ENCODE measurements at regions not wholly inside any gene's neighbourhood (a gene's known extent, or its start where the extent isn't known, plus 50 kb on each side); places are given as distances from the start of the nearest gene placed in this dataset.

DNA sequence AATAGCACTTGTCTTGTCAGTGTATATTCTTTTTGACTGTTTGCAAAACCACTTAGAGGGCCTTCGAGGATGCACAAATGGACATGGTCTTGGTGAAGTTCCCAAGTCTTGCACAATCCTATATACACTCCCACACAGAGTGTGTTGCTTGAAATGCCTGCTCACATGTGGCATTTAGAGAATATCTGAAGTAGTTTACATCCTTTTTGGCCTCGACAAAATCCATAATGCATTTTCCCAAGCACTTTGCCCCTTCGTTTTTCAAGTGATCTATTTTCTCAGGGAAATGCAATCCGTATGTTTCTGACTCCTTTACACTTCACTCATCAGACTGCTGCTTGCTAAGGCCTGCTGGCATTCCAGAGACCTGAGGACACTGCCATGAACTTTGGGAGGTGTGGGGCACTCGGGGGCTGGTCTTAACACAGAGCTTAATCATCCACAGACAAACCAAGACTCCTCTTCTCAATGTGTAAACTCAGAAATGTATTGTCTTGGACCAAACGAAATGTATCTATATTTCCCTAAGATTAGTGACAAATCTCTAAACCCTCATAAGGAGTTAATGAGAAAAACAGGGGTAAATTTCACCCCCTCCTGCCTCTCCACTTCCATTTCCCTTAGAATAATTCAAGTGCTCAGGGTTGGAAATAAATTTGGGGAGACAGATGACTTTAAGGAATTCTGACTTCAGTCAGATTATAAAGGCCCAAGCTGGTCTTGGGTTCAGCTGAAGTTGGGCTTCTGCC is 219.3 kb upstream of the APCDD1 start:
- no peak overlapping the region for H3K9ac ChIP-seq (ENCODE audit: insufficient read length, low read depth)
- no peaks in the 10 kb centered on the region for H3K36me3 ChIP-seq (ENCODE audit: insufficient read depth, insufficient read length, low read length)
- no peak overlapping the region for H3K4me3 ChIP-seq (ENCODE audit: insufficient read length, low read depth)
- no peaks in the 10 kb centered on the region for H3K27me3 ChIP-seq (ENCODE audit: insufficient read depth, insufficient read length)
- DNase-seq (ENCODE audit: low read depth, low spot score): no peak
- TF ChIP-seq SUZ12 (IDR thresholded peaks at IDR 0.05; ENCODE audit: extremely low read depth, insufficient read depth, insufficient read length): no peak
- TF ChIP-seq ZNF274 (IDR thresholded peaks at IDR 0.05; ENCODE audit: low read depth, low read length): no peak
- no peak for TF ChIP-seq YY1 (IDR thresholded peaks at IDR 0.05; ENCODE audit: insufficient read depth, insufficient read length)
- no peaks in the 10 kb centered on the region for H3K4me1 ChIP-seq (ENCODE audit: insufficient read depth, insufficient read length)
- peaks cover 8% of the 10 kb centered on the region; the same call in 1 of the 2 replicates for H3K9me3 ChIP-seq (ENCODE audit: insufficient read depth, low read length)

DNA sequence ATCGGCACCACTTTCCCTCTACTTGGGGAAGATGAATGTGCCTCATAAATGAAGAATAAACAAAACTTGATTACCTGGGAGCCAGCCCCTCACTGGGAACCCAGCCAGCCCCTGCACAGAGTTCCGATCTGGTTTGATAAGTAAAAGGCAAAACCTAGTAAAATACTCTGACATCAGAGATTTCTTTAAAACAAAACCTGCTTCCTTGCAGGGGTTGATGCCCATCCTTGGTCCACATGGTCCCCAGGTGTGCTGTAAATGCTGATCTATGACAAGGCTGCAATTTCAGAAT is 218.8 kb upstream of the APCDD1 start:
- H3K27me3 ChIP-seq (ENCODE audit: insufficient read depth, insufficient read length): no peaks in the 10 kb centered on the region
- TF ChIP-seq YY1 (IDR thresholded peaks at IDR 0.05; ENCODE audit: insufficient read depth, insufficient read length): no peak
- no peak for TF ChIP-seq ZNF274 (IDR thresholded peaks at IDR 0.05; ENCODE audit: low read depth, low read length)
- TF ChIP-seq SUZ12 (IDR thresholded peaks at IDR 0.05; ENCODE audit: extremely low read depth, insufficient read depth, insufficient read length): no peak
- H3K36me3 ChIP-seq (ENCODE audit: insufficient read depth, insufficient read length, low read length): no peaks in the 10 kb centered on the region
- H3K9ac ChIP-seq (ENCODE audit: insufficient read length, low read depth): no peak overlapping the region
- H3K9me3 ChIP-seq (ENCODE audit: insufficient read depth, low read length): peaks cover 8% of the 10 kb centered on the region; the same call in 1 of the 2 replicates
- DNase-seq (ENCODE audit: low read depth, low spot score): no peak
- H3K4me3 ChIP-seq (ENCODE audit: insufficient read length, low read depth): no peak overlapping the region
- no peaks in the 10 kb centered on the region for H3K4me1 ChIP-seq (ENCODE audit: insufficient read depth, insufficient read length)

DNA sequence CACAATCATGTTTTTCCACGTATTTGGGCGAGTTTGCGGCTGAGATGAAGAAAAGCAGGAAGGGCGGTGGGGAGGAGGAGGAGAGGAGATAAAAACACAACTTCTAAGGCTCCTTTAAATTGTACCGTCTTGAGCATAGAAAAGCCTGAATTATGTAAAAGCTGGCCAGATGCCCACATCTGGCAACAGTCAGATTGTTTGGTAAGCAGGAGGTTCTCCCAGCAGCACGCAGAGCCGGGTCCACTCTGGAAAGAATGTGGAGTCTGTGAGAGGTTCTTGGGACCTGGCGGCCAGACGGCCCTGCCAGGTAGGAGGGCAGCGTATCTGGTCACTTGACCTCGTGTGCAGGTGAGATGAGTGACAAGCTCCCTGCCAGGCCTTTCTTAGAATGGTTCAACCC is 215.3 kb upstream of the APCDD1 start:
- no peaks in the 10 kb centered on the region for H3K36me3 ChIP-seq (ENCODE audit: insufficient read depth, insufficient read length, low read length)
- no peaks in the 10 kb centered on the region for H3K9me3 ChIP-seq (ENCODE audit: insufficient read depth, low read length)
- H3K27me3 ChIP-seq (ENCODE audit: insufficient read depth, insufficient read length): no peaks in the 10 kb centered on the region
- no peaks in the 10 kb centered on the region for H3K4me1 ChIP-seq (ENCODE audit: insufficient read depth, insufficient read length)
- H3K9ac ChIP-seq (ENCODE audit: insufficient read length, low read depth): no peak overlapping the region
- no peak for DNase-seq (ENCODE audit: low read depth, low spot score)
- TF ChIP-seq ZNF274 (IDR thresholded peaks at IDR 0.05; ENCODE audit: low read depth, low read length): no peak
- TF ChIP-seq SUZ12 (IDR thresholded peaks at IDR 0.05; ENCODE audit: extremely low read depth, insufficient read depth, insufficient read length): no peak
- TF ChIP-seq YY1 (IDR thresholded peaks at IDR 0.05; ENCODE audit: insufficient read depth, insufficient read length): no peak
- no peak overlapping the region for H3K4me3 ChIP-seq (ENCODE audit: insufficient read length, low read depth)

DNA sequence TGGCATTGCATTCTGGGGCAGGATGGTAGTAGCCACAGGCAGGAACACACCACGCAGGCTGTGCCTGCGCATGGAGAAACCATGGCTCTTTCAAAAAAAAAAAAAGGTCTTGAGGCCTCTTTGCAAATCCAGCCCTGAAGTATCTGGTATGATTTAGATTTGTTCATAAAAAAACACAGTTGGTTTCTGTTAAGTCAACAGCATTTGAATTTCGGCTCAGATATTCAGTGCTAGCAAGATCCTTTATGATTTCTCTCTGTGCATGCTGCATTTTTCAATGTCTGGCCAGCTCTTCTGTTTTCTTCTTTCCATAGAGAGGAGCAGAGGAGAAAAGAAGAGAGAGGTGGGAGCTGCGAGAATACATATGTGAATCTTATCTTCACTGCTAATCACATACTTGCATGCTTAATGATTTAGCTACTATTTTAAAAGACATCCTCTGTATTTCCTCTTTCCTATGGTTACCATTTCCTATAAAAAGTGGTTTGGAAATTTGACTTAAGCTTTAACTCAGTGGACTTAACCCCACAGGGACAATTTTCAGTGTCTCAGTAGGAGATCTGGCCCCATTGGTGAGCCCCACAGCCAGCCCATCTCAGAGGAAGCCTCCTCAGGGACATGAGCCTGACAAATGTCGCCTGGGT is 214.3 kb upstream of the APCDD1 start:
- no peak for DNase-seq (ENCODE audit: low read depth, low spot score)
- Histone ChIP-seq H3K9me3 (ENCODE audit: insufficient read depth, low read length) (no peaks in the 10 kb centered on the region), H3K4me3 (ENCODE audit: insufficient read length, low read depth) (no peak overlapping the region), H3K4me1 (ENCODE audit: insufficient read depth, insufficient read length) (no peaks in the 10 kb centered on the region), H3K36me3 (ENCODE audit: insufficient read depth, insufficient read length, low read length) (no peaks in the 10 kb centered on the region), H3K9ac (ENCODE audit: insufficient read length, low read depth) (no peak overlapping the region), H3K27me3 (ENCODE audit: insufficient read depth, insufficient read length) (no peaks in the 10 kb centered on the region)
- TF ChIP-seq ZNF274 (IDR thresholded peaks at IDR 0.05; ENCODE audit: low read depth, low read length): no peak
- no peak for TF ChIP-seq SUZ12 (IDR thresholded peaks at IDR 0.05; ENCODE audit: extremely low read depth, insufficient read depth, insufficient read length)
- no peak for TF ChIP-seq YY1 (IDR thresholded peaks at IDR 0.05; ENCODE audit: insufficient read depth, insufficient read length)

DNA sequence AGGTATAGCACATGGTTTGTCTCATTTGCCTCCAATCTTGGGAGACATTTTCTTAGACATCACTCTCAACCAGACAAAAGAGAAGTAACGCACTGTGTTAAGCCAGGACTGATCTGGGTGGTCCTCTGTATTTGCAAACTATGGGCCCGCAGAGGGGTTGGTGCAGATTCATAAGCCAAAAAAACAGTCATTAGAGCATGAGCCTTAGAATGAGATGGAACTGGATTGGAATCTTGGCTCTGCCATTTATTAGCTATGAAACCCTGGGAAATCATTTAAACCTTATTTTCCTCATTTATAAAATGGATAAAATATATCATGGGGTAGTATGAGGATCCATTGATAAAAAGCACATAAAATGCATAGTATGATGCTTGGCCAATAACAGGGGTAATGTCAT is 213.5 kb upstream of the APCDD1 start:
- no peaks in the 10 kb centered on the region for H3K4me1 ChIP-seq (ENCODE audit: insufficient read depth, insufficient read length)
- DNase-seq (ENCODE audit: low read depth, low spot score): no peak
- TF ChIP-seq YY1 (IDR thresholded peaks at IDR 0.05; ENCODE audit: insufficient read depth, insufficient read length) (no peak), ZNF274 (IDR thresholded peaks at IDR 0.05; ENCODE audit: low read depth, low read length) (no peak), SUZ12 (IDR thresholded peaks at IDR 0.05; ENCODE audit: extremely low read depth, insufficient read depth, insufficient read length) (no peak)
- no peaks in the 10 kb centered on the region for H3K27me3 ChIP-seq (ENCODE audit: insufficient read depth, insufficient read length)
- H3K4me3 ChIP-seq (ENCODE audit: insufficient read length, low read depth): no peak overlapping the region
- H3K9me3 ChIP-seq (ENCODE audit: insufficient read depth, low read length): no peaks in the 10 kb centered on the region
- H3K36me3 ChIP-seq (ENCODE audit: insufficient read depth, insufficient read length, low read length): no peaks in the 10 kb centered on the region
- no peak overlapping the region for H3K9ac ChIP-seq (ENCODE audit: insufficient read length, low read depth)

DNA sequence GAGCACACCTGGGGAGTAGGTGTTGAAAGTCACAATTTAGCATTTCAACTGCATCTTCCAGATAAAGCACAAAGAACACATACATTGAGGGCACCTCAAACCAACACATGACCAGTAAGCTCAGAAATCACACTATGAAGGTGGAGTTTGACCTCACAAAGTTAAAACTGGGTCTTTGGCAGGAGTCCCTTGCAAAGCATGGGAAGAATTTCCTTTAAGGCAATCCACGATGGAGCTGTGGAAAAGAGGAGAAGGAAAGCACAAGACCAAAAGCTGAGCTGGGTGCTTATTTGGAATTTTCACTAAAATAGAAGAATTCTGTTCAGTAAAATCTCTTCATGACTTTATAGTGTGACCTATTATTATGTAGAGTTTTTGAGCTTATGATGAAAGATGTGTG is 212.9 kb upstream of the APCDD1 start:
- H3K36me3 ChIP-seq (ENCODE audit: insufficient read depth, insufficient read length, low read length): no peaks in the 10 kb centered on the region
- H3K9ac ChIP-seq (ENCODE audit: insufficient read length, low read depth): no peak overlapping the region
- H3K27me3 ChIP-seq (ENCODE audit: insufficient read depth, insufficient read length): no peaks in the 10 kb centered on the region
- DNase-seq (ENCODE audit: low read depth, low spot score): no peak
- no peaks in the 10 kb centered on the region for H3K4me1 ChIP-seq (ENCODE audit: insufficient read depth, insufficient read length)
- H3K9me3 ChIP-seq (ENCODE audit: insufficient read depth, low read length): no peaks in the 10 kb centered on the region
- no peak overlapping the region for H3K4me3 ChIP-seq (ENCODE audit: insufficient read length, low read depth)
- TF ChIP-seq ZNF274 (IDR thresholded peaks at IDR 0.05; ENCODE audit: low read depth, low read length) (no peak), YY1 (IDR thresholded peaks at IDR 0.05; ENCODE audit: insufficient read depth, insufficient read length) (no peak), SUZ12 (IDR thresholded peaks at IDR 0.05; ENCODE audit: extremely low read depth, insufficient read depth, insufficient read length) (no peak)

DNA sequence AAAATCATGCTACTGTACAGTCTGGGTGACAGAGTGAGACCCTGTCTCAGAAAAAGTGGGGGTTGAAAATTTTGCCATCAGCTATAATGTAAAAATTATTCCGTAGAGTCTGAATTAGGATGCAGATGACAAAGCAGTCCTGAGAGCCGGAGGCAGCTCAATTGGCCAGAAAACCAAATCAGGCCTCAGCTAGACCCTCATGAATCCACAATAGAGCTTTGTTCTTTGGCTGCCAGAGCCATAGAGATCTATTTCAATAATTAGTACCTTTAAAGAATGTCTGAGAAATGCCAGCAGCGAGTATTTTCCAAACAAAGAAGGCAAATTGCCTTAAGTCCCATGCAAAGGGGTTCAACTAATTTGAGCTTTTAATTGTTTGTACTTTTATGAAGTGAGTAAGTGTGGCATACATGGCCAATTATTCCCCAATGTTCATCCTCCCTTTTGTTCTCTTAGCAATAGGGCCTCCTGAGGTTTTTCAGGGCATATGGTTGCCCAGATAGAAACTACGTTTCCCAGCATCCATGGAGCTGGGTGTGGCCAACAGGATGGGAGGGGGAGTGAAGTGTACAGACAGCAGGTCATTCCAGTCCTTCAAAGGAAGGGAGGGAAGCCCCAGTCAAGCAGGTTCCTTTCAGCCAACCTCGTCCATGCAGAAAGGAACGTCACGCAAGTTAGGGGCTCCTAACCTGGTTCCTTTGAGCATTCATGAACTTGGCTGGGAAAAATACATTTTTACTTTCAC is 211.3 kb upstream of the APCDD1 start:
- Histone ChIP-seq H3K9me3 (ENCODE audit: insufficient read depth, low read length) (no peaks in the 10 kb centered on the region), H3K27me3 (ENCODE audit: insufficient read depth, insufficient read length) (no peaks in the 10 kb centered on the region), H3K36me3 (ENCODE audit: insufficient read depth, insufficient read length, low read length) (no peaks in the 10 kb centered on the region), H3K9ac (ENCODE audit: insufficient read length, low read depth) (no peak overlapping the region), H3K4me1 (ENCODE audit: insufficient read depth, insufficient read length) (no peaks in the 10 kb centered on the region), H3K4me3 (ENCODE audit: insufficient read length, low read depth) (no peak overlapping the region)
- TF ChIP-seq YY1 (IDR thresholded peaks at IDR 0.05; ENCODE audit: insufficient read depth, insufficient read length): no peak
- no peak for TF ChIP-seq ZNF274 (IDR thresholded peaks at IDR 0.05; ENCODE audit: low read depth, low read length)
- no peak for TF ChIP-seq SUZ12 (IDR thresholded peaks at IDR 0.05; ENCODE audit: extremely low read depth, insufficient read depth, insufficient read length)
- no peak for DNase-seq (ENCODE audit: low read depth, low spot score)
